CD4-positive, alpha-beta T cell (primary cell): ENCODE measurements at regions not wholly inside any gene's neighbourhood (a gene's known extent, or its start where the extent isn't known, plus 50 kb on each side); places are given as distances from the start of the nearest gene placed in this dataset.

Source experiments
- ATAC-seq: fragments of 200-7000 bp; cut with Tn5 transposase; one replicate; pipeline ENCODE4 v1.10.0; 2022; ENCODE audit warnings: mild to moderate bottlenecking; ENCODE audit not compliant: poor library complexity
- CTCF ChIA-PET: fragments of 350-600 bp; sonication (Branson Sonifier 250); formaldehyde crosslinking; loops from one replicate; lab custom pipeline; 2021; ENCODE audit warnings: antibody characterized with exemption, inconsistent platforms; lab: Charles Lee
- POLR2A ChIA-PET: fragments of 350-600 bp; sonication (Branson Sonifier 250); formaldehyde crosslinking; loops from one replicate; lab custom pipeline; 2021; ENCODE audit warnings: antibody characterized with exemption, inconsistent platforms; lab: Charles Lee
- DNase-seq, 14 experiments: peaks; one replicate each; pipeline ENCODE4 v3.0.0-alpha.2; 2013 to 2020; ENCODE audit warnings: mixed read lengths in 2 of 14
- H3K27ac ChIP-seq, 2 donors: one replicate each; pipeline versions ENCODE4 v1.5.1 to v1.7.0; 2013; ENCODE audit warnings: low read length in 2 of 2, low read depth in 1 of 2, mild to moderate bottlenecking in 1 of 2
- H3K27me3 ChIP-seq, 2 experiments: 1 replicate in 1 of 2; 2 replicates in 1 of 2; pipeline versions ENCODE4 v1.6.1 to v1.7.0; 2013; ENCODE audit warnings: low read length in 2 of 2, control low read depth in 1 of 2, mild to moderate bottlenecking in 1 of 2, moderate library complexity in 1 of 2; ENCODE audit not compliant: insufficient read depth in 2 of 2, control insufficient read depth in 1 of 2
- H3K36me3 ChIP-seq: one replicate; pipeline ENCODE4 v1.6.1; 2013; ENCODE audit warnings: low read length, control low read depth; ENCODE audit not compliant: insufficient read depth
- H3K4me1 ChIP-seq: one replicate; pipeline ENCODE4 v1.6.1; 2013; ENCODE audit warnings: low read length, control low read depth; ENCODE audit not compliant: insufficient read depth
- H3K4me3 ChIP-seq: one replicate; pipeline ENCODE4 v1.5.1; 2013; ENCODE audit warnings: mild to moderate bottlenecking, low read length, moderate library complexity
- H3K9me3 ChIP-seq, 2 experiments: 1 replicate in 1 of 2; 2 replicates in 1 of 2; pipeline versions ENCODE4 v1.6.1 to v1.7.0; 2013; ENCODE audit warnings: low read length in 2 of 2, mild to moderate bottlenecking in 2 of 2, control low read depth in 1 of 2, moderate library complexity in 1 of 2; ENCODE audit not compliant: control insufficient read depth in 1 of 2, insufficient read depth in 1 of 2
- H3K27ac Mint-ChIP-seq: one replicate; pipeline ENCODE4 v1.8.0; 2020; ENCODE audit warnings: mixed read lengths
- H3K27me3 Mint-ChIP-seq: one replicate; pipeline ENCODE4 v1.8.0; 2021; ENCODE audit warnings: mixed read lengths
- H3K36me3 Mint-ChIP-seq: one replicate; pipeline ENCODE4 v1.8.0; 2021; ENCODE audit warnings: low read depth, mixed read lengths
- H3K4me1 Mint-ChIP-seq: one replicate; pipeline ENCODE4 v1.8.0; 2021; ENCODE audit warnings: low read depth, mixed read lengths
- H3K4me3 Mint-ChIP-seq: one replicate; pipeline ENCODE4 v1.8.0; 2020; ENCODE audit warnings: mild to moderate bottlenecking, mixed read lengths
- H3K9me3 Mint-ChIP-seq: one replicate; pipeline ENCODE4 v1.8.0; 2020; ENCODE audit warnings: mixed read lengths
- CTCF ChIP-seq: fragments of 200-600 bp; IDR thresholded peaks from one replicate; pipeline ENCODE4 v1.8.0; 2022; ENCODE audit warnings: antibody characterized with exemption, mild to moderate bottlenecking
- intact Hi-C, 2 experiments: fragments of 100-400 bp; cut with DNase I in 1 of 2; cut with micrococcal nuclease in 1 of 2; formaldehyde crosslinking; loops; one replicate each; pipeline versions ENCODE4 v1.15.1 to v1.9.0; 2023 to 2025; cut with DNase I, micrococcal nuclease

- DNase-seq = no peak
- H3K9me3 ChIP-seq = peaks cover 0 to 4% of the 10 kb centered on the region in 2 experiments
- H3K4me3 ChIP-seq = no peak overlapping the region
- H3K27ac ChIP-seq = no peak overlapping the region
- H3K27ac Mint-ChIP-seq = no peak overlapping the region
- no peaks in the 10 kb centered on the region for H3K36me3 Mint-ChIP-seq
- CTCF ChIA-PET = no interaction called here
- ATAC-seq = no peak
- no peaks in the 10 kb centered on the region for H3K4me1 ChIP-seq
- H3K27me3 Mint-ChIP-seq = no peaks in the 10 kb centered on the region
- no peaks in the 10 kb centered on the region for H3K4me1 Mint-ChIP-seq
- POLR2A ChIA-PET = no interaction called here
- no peak overlapping the region for H3K4me3 Mint-ChIP-seq
- intact Hi-C loops = no loop called here
- peaks cover 5% of the 10 kb centered on the region for H3K9me3 Mint-ChIP-seq
- no peaks in the 10 kb centered on the region for H3K36me3 ChIP-seq
- no peaks in the 10 kb centered on the region for H3K27me3 ChIP-seq
- TF ChIP-seq CTCF = no peak
These were observed 419.4 kb upstream of the PTGER4 start for GRCh38 chr5:40260361-40260760.

GRCh38 chr5:40258222-40258621 lies 421.5 kb upstream of the PTGER4 start:
- POLR2A ChIA-PET = no interaction called here
- Histone ChIP-seq H3K27me3 (no peaks in the 10 kb centered on the region), H3K4me1 (no peaks in the 10 kb centered on the region), H3K36me3 (no peaks in the 10 kb centered on the region), H3K4me3 (no peak overlapping the region), H3K9me3 (peaks cover 0 to 4% of the 10 kb centered on the region in 2 experiments), H3K27ac (no peak overlapping the region)
- CTCF ChIA-PET = no interaction called here
- H3K27me3 Mint-ChIP-seq = no peaks in the 10 kb centered on the region
- peaks cover 5% of the 10 kb centered on the region for H3K9me3 Mint-ChIP-seq
- no peak for ATAC-seq
- H3K4me3 Mint-ChIP-seq = no peak overlapping the region
- no peak for DNase-seq
- intact Hi-C loops = no loop called here
- no peaks in the 10 kb centered on the region for H3K36me3 Mint-ChIP-seq
- H3K4me1 Mint-ChIP-seq = no peaks in the 10 kb centered on the region
- no peak for TF ChIP-seq CTCF
- H3K27ac Mint-ChIP-seq = no peak overlapping the region

GRCh38 chr5:40240671-40241070 lies 439.0 kb upstream of the PTGER4 start:
- no peaks in the 10 kb centered on the region for H3K4me1 Mint-ChIP-seq
- no peaks in the 10 kb centered on the region for H3K36me3 Mint-ChIP-seq
- H3K27ac ChIP-seq = no peak overlapping the region
- no peaks in the 10 kb centered on the region for H3K36me3 ChIP-seq
- no peak overlapping the region for H3K27ac Mint-ChIP-seq
- no peak overlapping the region for H3K4me3 Mint-ChIP-seq
- POLR2A ChIA-PET = no interaction called here
- ATAC-seq (no peak), DNase-seq (no peak)
- no peaks in the 10 kb centered on the region for H3K27me3 Mint-ChIP-seq
- intact Hi-C loops = loop anchor here in 1 of 2 experiments (5.0 kb wide), 1 partner anchor 1262 kb away; no protein-coding TSS in a partner anchor
- no peaks in the 10 kb centered on the region for H3K9me3 ChIP-seq
- no peak for TF ChIP-seq CTCF
- H3K27me3 ChIP-seq = no peaks in the 10 kb centered on the region
- CTCF ChIA-PET = no interaction called here
- no peak overlapping the region for H3K4me3 ChIP-seq
- H3K9me3 Mint-ChIP-seq = no peaks in the 10 kb centered on the region
- H3K4me1 ChIP-seq = no peaks in the 10 kb centered on the region
